OCI-LY3 (cell line): ENCODE measurements at regions not wholly inside any gene's neighbourhood (a gene's known extent, or its start where the extent isn't known, plus 50 kb on each side); places are given as distances from the start of the nearest gene placed in this dataset.

Experiments used
- EZH2phosphoT487 ChIP-seq: fragments of 200-600 bp; shearing (Covaris generic); IDR thresholded peaks from 2 replicates; pipeline ENCODE4 v1.6.1; 2018; ENCODE audit warnings: antibody characterized with exemption, mixed run types, low read depth
- TF ChIP-seq, protein P1 (sequence below): fragments of 200-600, 300-600 bp; sonication (generic); IDR thresholded peaks from 2 replicates; pipeline ENCODE4 v1.5.1; 2014; ENCODE audit warnings: antibody characterized with exemption, low read length, low read depth

DNA sequence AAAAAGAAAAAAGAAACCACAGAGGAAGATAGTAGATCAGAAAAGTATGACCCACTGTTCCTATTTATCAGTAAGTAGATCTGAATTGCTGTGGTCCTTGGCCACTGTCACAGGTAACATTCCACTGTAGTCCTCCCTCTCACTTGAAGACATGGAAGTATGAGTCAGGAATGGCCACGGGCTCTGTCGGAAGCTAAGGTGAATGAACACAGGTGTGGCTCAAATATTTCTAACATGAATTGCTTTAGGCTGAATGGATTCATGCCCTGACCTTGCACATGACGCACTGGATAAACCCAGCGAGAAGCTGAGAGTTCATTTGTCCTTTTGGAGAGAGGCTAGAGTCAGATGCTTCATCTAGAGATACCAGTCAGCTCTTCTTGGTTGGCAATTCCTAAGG is 224.5 kb upstream of the SP8 start:
- TF ChIP-seq, protein P1, sequence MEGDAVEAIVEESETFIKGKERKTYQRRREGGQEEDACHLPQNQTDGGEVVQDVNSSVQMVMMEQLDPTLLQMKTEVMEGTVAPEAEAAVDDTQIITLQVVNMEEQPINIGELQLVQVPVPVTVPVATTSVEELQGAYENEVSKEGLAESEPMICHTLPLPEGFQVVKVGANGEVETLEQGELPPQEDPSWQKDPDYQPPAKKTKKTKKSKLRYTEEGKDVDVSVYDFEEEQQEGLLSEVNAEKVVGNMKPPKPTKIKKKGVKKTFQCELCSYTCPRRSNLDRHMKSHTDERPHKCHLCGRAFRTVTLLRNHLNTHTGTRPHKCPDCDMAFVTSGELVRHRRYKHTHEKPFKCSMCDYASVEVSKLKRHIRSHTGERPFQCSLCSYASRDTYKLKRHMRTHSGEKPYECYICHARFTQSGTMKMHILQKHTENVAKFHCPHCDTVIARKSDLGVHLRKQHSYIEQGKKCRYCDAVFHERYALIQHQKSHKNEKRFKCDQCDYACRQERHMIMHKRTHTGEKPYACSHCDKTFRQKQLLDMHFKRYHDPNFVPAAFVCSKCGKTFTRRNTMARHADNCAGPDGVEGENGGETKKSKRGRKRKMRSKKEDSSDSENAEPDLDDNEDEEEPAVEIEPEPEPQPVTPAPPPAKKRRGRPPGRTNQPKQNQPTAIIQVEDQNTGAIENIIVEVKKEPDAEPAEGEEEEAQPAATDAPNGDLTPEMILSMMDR: no peak
- no peak for TF ChIP-seq EZH2phosphoT487
